ENCODE measurements at regions not wholly inside any gene's neighbourhood (a gene's known extent, or its start where the extent isn't known, plus 50 kb on each side); places are given as distances from the start of the nearest gene placed in this dataset.

DNA sequence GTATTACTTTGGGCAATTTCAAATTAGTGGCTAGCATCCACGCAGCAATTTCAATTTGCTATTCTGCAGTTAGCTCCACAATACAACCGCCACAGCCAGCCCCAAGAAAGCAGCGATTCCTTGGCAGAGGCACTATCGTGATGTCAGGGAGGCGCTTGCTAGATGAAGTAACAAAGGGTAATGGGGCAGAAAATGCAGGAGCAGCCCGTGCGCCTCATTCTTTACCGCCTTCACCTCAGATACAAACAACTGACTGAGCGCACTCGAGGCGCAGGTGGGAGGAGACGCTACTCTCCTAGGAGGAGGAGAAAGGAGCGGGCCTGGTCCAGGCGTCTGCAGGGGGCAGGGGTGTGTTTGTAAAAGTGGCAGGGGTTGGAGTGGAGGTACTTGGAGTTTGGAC is 76.9 kb upstream of the ASB18 start:
- no peak for DNase-seq
- Histone ChIP-seq H3K27me3 (no peaks in the 10 kb centered on the region), H3K27ac (no peak overlapping the region), H3K4me3 (no peak overlapping the region), H3K36me3 (replicated peaks in 1 of 2) (no peaks in the 10 kb centered on the region), H3K4me1 (replicated peaks in 1 of 2) (no peaks in the 10 kb centered on the region), H3K9me3 (replicated peaks in 1 of 3) (no peaks in the 10 kb centered on the region)
- intact Hi-C loops (cut with DNase I): no loop called here
- TF ChIP-seq POLR2A (IDR thresholded peaks at IDR 0.05): no peak
- TF ChIP-seq, protein P1, sequence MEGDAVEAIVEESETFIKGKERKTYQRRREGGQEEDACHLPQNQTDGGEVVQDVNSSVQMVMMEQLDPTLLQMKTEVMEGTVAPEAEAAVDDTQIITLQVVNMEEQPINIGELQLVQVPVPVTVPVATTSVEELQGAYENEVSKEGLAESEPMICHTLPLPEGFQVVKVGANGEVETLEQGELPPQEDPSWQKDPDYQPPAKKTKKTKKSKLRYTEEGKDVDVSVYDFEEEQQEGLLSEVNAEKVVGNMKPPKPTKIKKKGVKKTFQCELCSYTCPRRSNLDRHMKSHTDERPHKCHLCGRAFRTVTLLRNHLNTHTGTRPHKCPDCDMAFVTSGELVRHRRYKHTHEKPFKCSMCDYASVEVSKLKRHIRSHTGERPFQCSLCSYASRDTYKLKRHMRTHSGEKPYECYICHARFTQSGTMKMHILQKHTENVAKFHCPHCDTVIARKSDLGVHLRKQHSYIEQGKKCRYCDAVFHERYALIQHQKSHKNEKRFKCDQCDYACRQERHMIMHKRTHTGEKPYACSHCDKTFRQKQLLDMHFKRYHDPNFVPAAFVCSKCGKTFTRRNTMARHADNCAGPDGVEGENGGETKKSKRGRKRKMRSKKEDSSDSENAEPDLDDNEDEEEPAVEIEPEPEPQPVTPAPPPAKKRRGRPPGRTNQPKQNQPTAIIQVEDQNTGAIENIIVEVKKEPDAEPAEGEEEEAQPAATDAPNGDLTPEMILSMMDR (IDR thresholded peaks at IDR 0.05): no peak
- WGBS, 4 donors: 90 to 97% (median 93%) methylated on average over 14 of the region's 14 CpGs

DNA sequence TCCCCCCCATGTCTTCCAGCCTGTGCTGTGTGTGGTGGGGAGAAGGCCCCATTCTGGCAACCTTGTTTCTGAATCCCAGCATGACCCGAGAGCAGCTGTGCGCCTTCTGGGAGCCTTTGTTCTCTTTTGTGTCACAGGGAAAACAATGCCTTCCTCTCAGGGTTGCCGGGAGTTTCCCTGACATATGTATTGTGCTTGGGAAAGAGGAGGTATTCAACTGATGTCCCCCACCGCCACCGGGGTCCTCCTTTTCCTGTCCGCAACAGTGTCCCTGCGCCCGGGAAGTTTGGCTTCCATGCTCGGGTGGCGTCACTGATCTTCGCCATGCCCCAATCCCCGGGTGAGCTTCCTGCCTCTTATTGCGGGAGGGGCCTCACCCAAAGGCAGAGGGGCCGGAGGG is 77.5 kb upstream of the ASB18 start:
- intact Hi-C loops (cut with DNase I): no loop called here

GRCh38 chr2:236342507-236342906 is 78.3 kb upstream of the ASB18 start:
- intact Hi-C loops (cut with DNase I): no loop called here
- Histone ChIP-seq H3K4me1 (replicated peaks in 1 of 2) (no peaks in the 10 kb centered on the region), H3K4me3 (no peak overlapping the region), H3K36me3 (replicated peaks in 1 of 2) (no peaks in the 10 kb centered on the region), H3K9me3 (replicated peaks in 1 of 3) (no peaks in the 10 kb centered on the region), H3K27me3 (no peaks in the 10 kb centered on the region), H3K27ac (no peak overlapping the region)
- WGBS, 4 donors: 85 to 91% (median 89%) methylated on average over 8 to 10 of the region's 10 CpGs; no CpG with 5 or more reads in 1 of the 4 donors
- TF ChIP-seq, protein P1 (IDR thresholded peaks at IDR 0.05): no peak
- no peak for TF ChIP-seq POLR2A (IDR thresholded peaks at IDR 0.05)
- DNase-seq: no peak

More for the DNA sequence above, 77.5 kb upstream of the ASB18 start:
- TF ChIP-seq, protein P1 (IDR thresholded peaks at IDR 0.05): no peak
- TF ChIP-seq POLR2A (IDR thresholded peaks at IDR 0.05): no peak
- Histone ChIP-seq H3K36me3 (replicated peaks in 1 of 2) (no peaks in the 10 kb centered on the region), H3K27me3 (no peaks in the 10 kb centered on the region), H3K4me3 (no peak overlapping the region), H3K27ac (no peak overlapping the region), H3K4me1 (replicated peaks in 1 of 2) (no peaks in the 10 kb centered on the region), H3K9me3 (replicated peaks in 1 of 3) (no peaks in the 10 kb centered on the region)
- DNase-seq: no peak
- WGBS, 4 donors: 69 to 92% (median 85%) methylated on average over 11 to 14 of the region's 14 CpGs

GRCh38 chr2:236342951-236343350 is 78.7 kb upstream of the ASB18 start:
- DNase-seq: no peak
- WGBS, 4 donors: 80 to 90% (median 82%) methylated on average over 9 to 12 of the region's 12 CpGs
- H3K4me3 ChIP-seq: no peak overlapping the region
- no peaks in the 10 kb centered on the region for H3K4me1 ChIP-seq (replicated peaks in 1 of 2)
- intact Hi-C loops (cut with DNase I): no loop called here
- H3K36me3 ChIP-seq (replicated peaks in 1 of 2): no peaks in the 10 kb centered on the region
- no peaks in the 10 kb centered on the region for H3K27me3 ChIP-seq
- no peak overlapping the region for H3K27ac ChIP-seq
- H3K9me3 ChIP-seq (replicated peaks in 1 of 3): no peaks in the 10 kb centered on the region
- TF ChIP-seq, protein P1 (IDR thresholded peaks at IDR 0.05): no peak
- TF ChIP-seq POLR2A (IDR thresholded peaks at IDR 0.05): no peak
